Activated CD8-positive, alpha-beta T cell treated with anti-CD3 and anti-CD28 coated beads for 36 hours (primary cell): ENCODE measurements at regions not wholly inside any gene's neighbourhood (a gene's known extent, or its start where the extent isn't known, plus 50 kb on each side); places are given as distances from the start of the nearest gene placed in this dataset.

Experiments
- ATAC-seq: fragments of 200-7000 bp; cut with Tn5 transposase; one replicate; pipeline ENCODE4 v1.10.0; 2021; ENCODE audit warnings: mild to moderate bottlenecking, moderate library complexity
- CTCF ChIA-PET: fragments of 350-600 bp; sonication (Branson Sonifier 250); formaldehyde crosslinking; loops from one replicate; lab custom pipeline; 2021; ENCODE audit warnings: antibody characterized with exemption; lab: Charles Lee
- POLR2A ChIA-PET: fragments of 350-600 bp; sonication (Branson Sonifier 250); formaldehyde crosslinking; loops from one replicate; lab custom pipeline; 2021; ENCODE audit warnings: antibody characterized with exemption; lab: Charles Lee
- DNase-seq: peaks from one replicate; pipeline ENCODE4 v3.0.0-alpha.2; 2020
- H3K27ac Mint-ChIP-seq: one replicate; pipeline ENCODE4 v1.8.0; 2021; ENCODE audit warnings: mild to moderate bottlenecking, mixed read lengths
- H3K27me3 Mint-ChIP-seq: one replicate; pipeline ENCODE4 v1.8.0; 2021; ENCODE audit warnings: mixed read lengths
- H3K36me3 Mint-ChIP-seq: one replicate; pipeline ENCODE4 v1.8.0; 2021; ENCODE audit warnings: low read depth, mixed read lengths
- H3K4me1 Mint-ChIP-seq: one replicate; pipeline ENCODE4 v1.8.0; 2021; ENCODE audit warnings: low read depth, mixed read lengths
- H3K4me3 Mint-ChIP-seq: one replicate; pipeline ENCODE4 v1.8.0; 2021; ENCODE audit warnings: mild to moderate bottlenecking, moderate library complexity, mixed read lengths
- H3K9me3 Mint-ChIP-seq: one replicate; pipeline ENCODE4 v1.8.0; 2021; ENCODE audit warnings: mixed read lengths
- intact Hi-C: fragments of 100-400 bp; cut with micrococcal nuclease; formaldehyde crosslinking; loops from one replicate; pipeline ENCODE4 v1.10.0; 2022
- TF ChIP-seq, protein P1 (sequence below): fragments of 200-600 bp; IDR thresholded peaks from one replicate; pipeline ENCODE4 v1.8.0; 2022; ENCODE audit warnings: antibody characterized with exemption, mild to moderate bottlenecking

DNA sequence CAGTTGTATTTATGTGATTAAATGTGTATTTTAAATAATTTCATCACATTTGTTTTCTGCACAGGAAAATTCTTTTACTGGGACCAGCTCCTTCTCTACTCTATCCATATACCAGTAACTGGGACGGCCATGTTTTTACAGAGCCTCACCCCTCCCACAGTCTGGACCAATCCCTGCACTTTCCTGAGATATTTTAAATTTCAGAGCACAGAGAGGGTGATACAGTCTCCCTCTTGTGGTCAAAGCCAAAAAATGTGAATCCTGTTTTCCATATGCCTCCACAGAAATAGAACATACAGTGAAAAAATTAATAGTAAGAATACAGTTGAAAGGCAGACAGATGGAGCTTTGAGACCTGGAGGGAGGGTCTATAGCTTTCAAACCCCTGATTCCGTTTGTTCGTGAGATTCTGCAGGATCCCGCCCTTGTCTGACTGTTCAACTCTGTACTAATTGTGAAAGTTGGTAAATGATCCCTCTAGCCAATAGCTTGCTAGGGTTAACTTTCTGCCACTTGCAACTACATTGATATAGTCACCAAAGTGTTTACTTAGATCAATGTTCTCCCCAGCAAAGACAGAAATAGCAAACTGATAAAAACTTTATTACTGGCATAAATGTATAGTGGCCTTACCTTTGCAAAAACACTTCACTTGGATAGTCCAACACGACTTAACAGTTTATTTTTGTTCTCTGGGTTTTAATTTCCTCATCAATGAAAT is 172.2 kb downstream of the PPARGC1A start:
- H3K36me3 Mint-ChIP-seq = no peaks in the 10 kb centered on the region
- DNase-seq = peak; percentile 3
- no peaks in the 10 kb centered on the region for H3K4me1 Mint-ChIP-seq
- H3K4me3 Mint-ChIP-seq = no peak overlapping the region
- POLR2A ChIA-PET = interaction anchor here (0.6 kb wide), 1 partner anchor 495 kb away, joined by 3 read pairs; no protein-coding TSS in a partner anchor
- intact Hi-C loops = no loop called here
- no peak overlapping the region for H3K27ac Mint-ChIP-seq
- peaks cover 2% of the 10 kb centered on the region for H3K9me3 Mint-ChIP-seq
- CTCF ChIA-PET = interaction anchor here (0.9 kb wide), 1 partner anchor 16 kb away, joined by 4 read pairs; no protein-coding TSS in a partner anchor
- TF ChIP-seq, protein P1, sequence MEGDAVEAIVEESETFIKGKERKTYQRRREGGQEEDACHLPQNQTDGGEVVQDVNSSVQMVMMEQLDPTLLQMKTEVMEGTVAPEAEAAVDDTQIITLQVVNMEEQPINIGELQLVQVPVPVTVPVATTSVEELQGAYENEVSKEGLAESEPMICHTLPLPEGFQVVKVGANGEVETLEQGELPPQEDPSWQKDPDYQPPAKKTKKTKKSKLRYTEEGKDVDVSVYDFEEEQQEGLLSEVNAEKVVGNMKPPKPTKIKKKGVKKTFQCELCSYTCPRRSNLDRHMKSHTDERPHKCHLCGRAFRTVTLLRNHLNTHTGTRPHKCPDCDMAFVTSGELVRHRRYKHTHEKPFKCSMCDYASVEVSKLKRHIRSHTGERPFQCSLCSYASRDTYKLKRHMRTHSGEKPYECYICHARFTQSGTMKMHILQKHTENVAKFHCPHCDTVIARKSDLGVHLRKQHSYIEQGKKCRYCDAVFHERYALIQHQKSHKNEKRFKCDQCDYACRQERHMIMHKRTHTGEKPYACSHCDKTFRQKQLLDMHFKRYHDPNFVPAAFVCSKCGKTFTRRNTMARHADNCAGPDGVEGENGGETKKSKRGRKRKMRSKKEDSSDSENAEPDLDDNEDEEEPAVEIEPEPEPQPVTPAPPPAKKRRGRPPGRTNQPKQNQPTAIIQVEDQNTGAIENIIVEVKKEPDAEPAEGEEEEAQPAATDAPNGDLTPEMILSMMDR = peak; percentile 31
- ATAC-seq = peak; percentile 49
- no peaks in the 10 kb centered on the region for H3K27me3 Mint-ChIP-seq

DNA sequence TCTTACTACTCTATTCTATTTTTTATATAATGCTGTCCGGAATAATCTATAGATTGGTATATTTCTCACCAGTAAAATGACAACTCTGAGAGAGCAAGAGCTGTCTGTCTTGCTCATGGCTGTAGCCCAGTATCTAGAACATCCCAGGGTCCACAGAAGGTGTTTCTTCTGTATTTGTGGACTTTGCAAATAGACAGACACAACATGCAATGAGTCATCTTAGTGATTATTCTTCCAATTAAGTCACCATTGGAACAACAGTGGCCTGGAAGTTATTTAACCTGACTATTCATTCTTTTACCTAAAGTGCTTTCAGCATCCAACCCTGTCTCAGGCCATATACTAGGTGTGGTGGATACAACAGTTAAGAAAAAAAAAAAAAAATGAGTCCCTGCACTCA is 179.5 kb downstream of the PPARGC1A start:
- ChIA-PET POLR2A (no interaction called here), CTCF (no interaction called here)
- intact Hi-C loops = no loop called here
- TF ChIP-seq, protein P1 = no peak
- H3K36me3 Mint-ChIP-seq = no peaks in the 10 kb centered on the region
- no peak overlapping the region for H3K27ac Mint-ChIP-seq
- H3K4me3 Mint-ChIP-seq = no peak overlapping the region
- ATAC-seq = no peak
- no peak for DNase-seq
- H3K27me3 Mint-ChIP-seq = no peaks in the 10 kb centered on the region
- no peaks in the 10 kb centered on the region for H3K9me3 Mint-ChIP-seq
- no peaks in the 10 kb centered on the region for H3K4me1 Mint-ChIP-seq

DNA sequence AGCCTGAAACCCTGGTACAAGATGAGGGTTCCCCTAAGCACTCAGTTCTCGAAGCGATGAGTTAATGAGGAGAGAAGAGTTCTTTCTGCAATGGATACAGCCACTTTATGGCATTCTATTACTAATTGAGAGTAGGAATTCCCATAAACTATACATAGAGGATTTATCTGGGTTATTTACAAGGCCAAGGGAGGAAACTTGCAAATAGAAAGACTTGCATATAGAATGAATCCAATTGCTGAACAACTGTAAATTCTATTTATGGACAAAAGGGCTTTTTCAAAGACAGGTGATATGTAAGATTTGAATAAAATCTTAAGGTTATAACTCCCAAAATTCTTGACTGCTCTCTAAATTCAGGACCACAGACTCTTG is 182.2 kb downstream of the PPARGC1A start:
- ChIA-PET POLR2A (no interaction called here), CTCF (no interaction called here)
- DNase-seq (no peak), ATAC-seq (no peak)
- Mint-ChIP-seq H3K36me3 (no peaks in the 10 kb centered on the region), H3K4me3 (no peak overlapping the region), H3K27ac (no peak overlapping the region), H3K27me3 (no peaks in the 10 kb centered on the region), H3K4me1 (no peaks in the 10 kb centered on the region), H3K9me3 (no peaks in the 10 kb centered on the region)
- intact Hi-C loops = no loop called here
- TF ChIP-seq, protein P1 = no peak

DNA sequence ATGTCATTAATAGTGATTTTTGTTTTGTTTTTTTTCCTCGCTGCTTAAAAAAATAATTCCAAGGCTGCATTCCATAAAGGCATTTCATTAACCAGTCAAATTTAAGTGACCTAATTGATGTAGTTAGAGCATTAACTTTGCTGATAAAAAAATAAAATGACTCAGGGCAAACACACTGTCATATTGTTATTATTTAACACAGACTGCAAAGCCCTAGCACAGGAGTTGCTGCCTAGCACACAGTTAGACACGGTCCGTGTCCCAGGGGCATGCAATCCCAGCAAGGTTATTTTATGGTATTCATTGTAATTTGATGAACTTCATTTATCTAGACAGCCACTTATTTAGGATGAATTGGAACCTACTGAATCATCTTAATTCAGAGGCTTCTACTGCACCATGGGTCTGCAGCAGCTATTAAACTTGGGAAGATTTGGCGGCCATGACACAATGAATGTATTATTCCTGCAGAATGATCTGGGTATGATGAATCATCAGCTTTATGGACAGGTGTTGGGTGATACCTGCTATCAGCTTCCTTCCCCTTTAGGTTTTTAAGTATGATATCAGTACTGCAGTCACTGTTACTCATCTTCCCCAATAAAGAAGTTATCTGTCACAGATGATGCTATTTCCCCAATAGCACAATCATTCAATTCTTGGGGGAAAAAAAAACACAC is 182.7 kb downstream of the PPARGC1A start:
- Mint-ChIP-seq H3K36me3 (no peaks in the 10 kb centered on the region), H3K4me3 (no peak overlapping the region), H3K4me1 (no peaks in the 10 kb centered on the region), H3K9me3 (no peaks in the 10 kb centered on the region), H3K27ac (no peak overlapping the region), H3K27me3 (no peaks in the 10 kb centered on the region)
- ATAC-seq (no peak), DNase-seq (no peak)
- TF ChIP-seq, protein P1 = no peak
- intact Hi-C loops = no loop called here
- ChIA-PET POLR2A (no interaction called here), CTCF (no interaction called here)

DNA sequence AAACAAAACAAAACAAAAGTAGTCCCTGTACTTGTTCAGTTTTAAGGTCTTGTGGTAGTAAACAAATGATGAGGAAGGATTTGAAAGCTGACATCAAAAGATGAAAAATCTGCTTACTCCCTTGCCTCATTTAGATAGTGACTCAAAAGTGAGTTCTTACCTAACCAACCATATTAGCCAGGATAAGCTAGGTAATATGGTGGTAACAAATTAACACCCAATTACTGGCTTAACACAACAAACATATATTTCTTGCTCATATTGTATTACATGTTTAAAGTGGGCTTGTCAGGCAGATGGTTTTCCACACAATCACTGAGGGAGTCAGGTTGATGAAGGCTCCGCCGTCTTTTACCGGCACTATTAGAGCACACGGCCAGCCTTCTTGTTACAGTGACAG is 189.7 kb downstream of the PPARGC1A start:
- H3K27me3 Mint-ChIP-seq = no peaks in the 10 kb centered on the region
- ChIA-PET CTCF (no interaction called here), POLR2A (no interaction called here)
- peaks cover 2% of the 10 kb centered on the region for H3K9me3 Mint-ChIP-seq
- no peak overlapping the region for H3K4me3 Mint-ChIP-seq
- H3K4me1 Mint-ChIP-seq = no peaks in the 10 kb centered on the region
- ATAC-seq = no peak
- no peak overlapping the region for H3K27ac Mint-ChIP-seq
- intact Hi-C loops = no loop called here
- TF ChIP-seq, protein P1 = no peak
- no peaks in the 10 kb centered on the region for H3K36me3 Mint-ChIP-seq
- no peak for DNase-seq
